NCI-H2107 treated with DMSO at 0.1 percent for 48 hours (cell line): ENCODE measurements at regions not wholly inside any gene's neighbourhood (a gene's known extent, or its start where the extent isn't known, plus 50 kb on each side); places are given as distances from the start of the nearest gene placed in this dataset.

Experiments
- DNase-seq: peaks from one replicate; lab custom pipeline; 2025; ENCODE audit not compliant: unreplicated experiment; lab: John Stamatoyannopoulos, UW

GRCh38 chr4:14222377-14223029 lies 595.0 kb upstream of the BOD1L1 start:
- DNase-seq, result no peak

GRCh38 chr4:14223461-14223860 lies 595.9 kb upstream of the BOD1L1 start:
- no peak for DNase-seq

- peak; percentile 4 for DNase-seq
Observed at GRCh38 chr4:14225688-14226207, 598.2 kb upstream of the BOD1L1 start.

- no peak for DNase-seq
Observed at GRCh38 chr4:14233126-14233525, 605.6 kb upstream of the BOD1L1 start.

GRCh38 chr4:14234307-14234706 lies 606.8 kb upstream of the BOD1L1 start:
- DNase-seq, result no peak

GRCh38 chr4:14236359-14236758 lies 608.8 kb upstream of the BOD1L1 start:
- DNase-seq, result no peak

- DNase-seq, result no peak
Observed at GRCh38 chr4:14237911-14238310, 610.4 kb upstream of the BOD1L1 start.

- no peak for DNase-seq
Observed at GRCh38 chr4:14241574-14241973, 614.0 kb upstream of the BOD1L1 start.

- DNase-seq, result no peak
Observed at GRCh38 chr4:14247767-14248166, 620.2 kb upstream of the BOD1L1 start.

GRCh38 chr4:14249226-14249625 lies 621.7 kb upstream of the BOD1L1 start:
- DNase-seq, result no peak

- DNase-seq, result no peak
Observed at GRCh38 chr4:14254252-14254651, 626.7 kb upstream of the BOD1L1 start.

GRCh38 chr4:14254926-14255325 lies 627.4 kb upstream of the BOD1L1 start:
- DNase-seq, result no peak

- DNase-seq, result no peak
Observed at GRCh38 chr4:14257903-14258302, 630.4 kb upstream of the BOD1L1 start.

GRCh38 chr4:14259936-14260335 lies 632.4 kb upstream of the BOD1L1 start:
- no peak for DNase-seq

- DNase-seq, result no peak
Observed at GRCh38 chr4:14260591-14260990, 633.1 kb upstream of the BOD1L1 start.

GRCh38 chr4:14262221-14262620 lies 634.7 kb upstream of the BOD1L1 start:
- DNase-seq, result no peak

GRCh38 chr4:14264437-14264836 lies 636.9 kb upstream of the BOD1L1 start:
- no peak for DNase-seq

- DNase-seq, result no peak
Observed at GRCh38 chr4:14265651-14266050, 638.1 kb upstream of the BOD1L1 start.

GRCh38 chr4:14267373-14268060 lies 640.0 kb upstream of the BOD1L1 start:
- DNase-seq, result no peak

GRCh38 chr4:14269824-14270223 lies 642.3 kb upstream of the BOD1L1 start:
- DNase-seq, result no peak

GRCh38 chr4:14272206-14272605 lies 644.7 kb upstream of the BOD1L1 start:
- no peak for DNase-seq

GRCh38 chr4:14277505-14277904 lies 650.0 kb upstream of the BOD1L1 start:
- DNase-seq, result no peak

GRCh38 chr4:14280567-14280966 lies 653.0 kb upstream of the BOD1L1 start:
- DNase-seq, result no peak
